CD4-positive, alpha-beta memory T cell (primary cell): ENCODE measurements at regions not wholly inside any gene's neighbourhood (a gene's known extent, or its start where the extent isn't known, plus 50 kb on each side); places are given as distances from the start of the nearest gene placed in this dataset.

Experiments used
- CTCF ChIA-PET: fragments of 350-600 bp; sonication (Branson Sonifier 250); formaldehyde crosslinking; loops from one replicate; lab custom pipeline; 2021; ENCODE audit warnings: inconsistent platforms; ENCODE audit not compliant: partially characterized antibody; lab: Charles Lee
- POLR2A ChIA-PET: fragments of 350-600 bp; sonication (Branson Sonifier 250); formaldehyde crosslinking; loops from one replicate; lab custom pipeline; 2021; ENCODE audit not compliant: partially characterized antibody; lab: Charles Lee
- DNase-seq, 5 donors: peaks; one replicate each; pipeline versions ENCODE4 v3.0.0 to v3.0.0-alpha.2; 2020 to 2022; ENCODE audit warnings: mixed read lengths in 1 of 5
- H3K27ac ChIP-seq: one replicate; pipeline ENCODE4 v1.7.0; 2013; ENCODE audit warnings: low read depth, low read length
- H3K27me3 ChIP-seq: 2 replicates; pipeline ENCODE4 v1.7.0; 2013; ENCODE audit warnings: mild to moderate bottlenecking, low read length, moderate library complexity; ENCODE audit not compliant: insufficient read depth
- H3K36me3 ChIP-seq: 2 replicates; pipeline ENCODE4 v1.7.0; 2013; ENCODE audit warnings: mild to moderate bottlenecking, low read length, moderate library complexity; ENCODE audit not compliant: insufficient read depth
- H3K4me1 ChIP-seq: 2 replicates; pipeline ENCODE4 v1.7.0; 2013; ENCODE audit warnings: mild to moderate bottlenecking, low read length, moderate library complexity; ENCODE audit not compliant: insufficient read depth
- H3K4me3 ChIP-seq, 2 donors: one replicate each; pipeline ENCODE4 v1.7.0; 2013; ENCODE audit warnings: low read length in 2 of 2, mild to moderate bottlenecking in 1 of 2
- H3K9me3 ChIP-seq, 2 donors: one replicate each; pipeline ENCODE4 v1.7.0; 2013; ENCODE audit warnings: low read length in 2 of 2, control low read depth in 1 of 2; ENCODE audit not compliant: control insufficient read depth in 1 of 2
- H3K27ac Mint-ChIP-seq, 7 donors: one replicate each; pipeline ENCODE4 v1.8.0; 2020 to 2021; ENCODE audit warnings: mixed read lengths in 7 of 7, mild to moderate bottlenecking in 6 of 7, inconsistent platforms in 3 of 7, moderate library complexity in 3 of 7
- H3K27me3 Mint-ChIP-seq, 2 donors: one replicate each; pipeline ENCODE4 v1.8.0; 2020 to 2021; ENCODE audit warnings: mixed read lengths in 2 of 2
- H3K36me3 Mint-ChIP-seq, 2 donors: one replicate each; pipeline ENCODE4 v1.8.0; 2020 to 2021; ENCODE audit warnings: mixed read lengths in 2 of 2, inconsistent platforms in 1 of 2, mild to moderate bottlenecking in 1 of 2
- H3K4me1 Mint-ChIP-seq, 4 donors: one replicate each; pipeline ENCODE4 v1.8.0; 2020 to 2021; ENCODE audit warnings: mixed read lengths in 4 of 4, mild to moderate bottlenecking in 1 of 4
- H3K4me3 Mint-ChIP-seq, 8 donors: one replicate each; pipeline ENCODE4 v1.8.0; 2020 to 2021; ENCODE audit warnings: mixed read lengths in 8 of 8, mild to moderate bottlenecking in 7 of 8, moderate library complexity in 6 of 8, inconsistent platforms in 3 of 8
- H3K9me3 Mint-ChIP-seq, 8 donors: one replicate each; pipeline ENCODE4 v1.8.0; 2020 to 2021; ENCODE audit warnings: mixed read lengths in 8 of 8, mild to moderate bottlenecking in 5 of 8, inconsistent platforms in 3 of 8, moderate library complexity in 1 of 8
- intact Hi-C: fragments of 100-400 bp; cut with micrococcal nuclease; formaldehyde crosslinking; loops from one replicate; pipeline ENCODE4 v1.15.1; 2023

GRCh38 chr3:70607469-70607868 lies 295.0 kb upstream of the MDFIC2 start:
- no peaks in the 10 kb centered on the region for H3K9me3 ChIP-seq
- POLR2A ChIA-PET: no interaction called here
- H3K27me3 ChIP-seq: peaks cover 4% of the 10 kb centered on the region
- H3K9me3 Mint-ChIP-seq: peaks cover 0 to 1% (median 0%) of the 10 kb centered on the region in 8 donors
- CTCF ChIA-PET: no interaction called here
- no peaks in the 10 kb centered on the region for H3K4me1 ChIP-seq
- intact Hi-C loops: no loop called here
- no peaks in the 10 kb centered on the region for H3K4me1 Mint-ChIP-seq
- no peak overlapping the region for H3K27ac ChIP-seq
- H3K36me3 Mint-ChIP-seq: no peaks in the 10 kb centered on the region
- no peak overlapping the region for H3K4me3 Mint-ChIP-seq
- peaks cover 4 to 14% of the 10 kb centered on the region in 2 donors for H3K27me3 Mint-ChIP-seq
- no peaks in the 10 kb centered on the region for H3K36me3 ChIP-seq
- no peak overlapping the region for H3K27ac Mint-ChIP-seq
- no peak for DNase-seq
- H3K4me3 ChIP-seq: no peak overlapping the region

GRCh38 chr3:70606018-70606417 lies 293.6 kb upstream of the MDFIC2 start:
- H3K4me3 Mint-ChIP-seq: no peak overlapping the region
- H3K4me3 ChIP-seq: no peak overlapping the region
- peaks cover 3 to 18% of the 10 kb centered on the region in 2 donors for H3K27me3 Mint-ChIP-seq
- no peaks in the 10 kb centered on the region for H3K4me1 Mint-ChIP-seq
- no peak overlapping the region for H3K27ac Mint-ChIP-seq
- H3K36me3 Mint-ChIP-seq: no peaks in the 10 kb centered on the region
- H3K27ac ChIP-seq: no peak overlapping the region
- no peaks in the 10 kb centered on the region for H3K9me3 ChIP-seq
- ChIA-PET POLR2A (no interaction called here), CTCF (no interaction called here)
- no peak for DNase-seq
- intact Hi-C loops: no loop called here
- H3K36me3 ChIP-seq: no peaks in the 10 kb centered on the region
- no peaks in the 10 kb centered on the region for H3K9me3 Mint-ChIP-seq
- H3K27me3 ChIP-seq: peaks cover 4% of the 10 kb centered on the region
- H3K4me1 ChIP-seq: no peaks in the 10 kb centered on the region

- no peaks in the 10 kb centered on the region for H3K9me3 Mint-ChIP-seq
- ChIA-PET CTCF (no interaction called here), POLR2A (no interaction called here)
- H3K36me3 ChIP-seq: no peaks in the 10 kb centered on the region
- no peak overlapping the region for H3K27ac ChIP-seq
- H3K27me3 ChIP-seq: peaks cover 4% of the 10 kb centered on the region
- H3K27me3 Mint-ChIP-seq: peaks cover 6 to 22% of the 10 kb centered on the region in 2 donors
- H3K4me3 ChIP-seq: no peak overlapping the region
- no peak overlapping the region for H3K27ac Mint-ChIP-seq
- no peaks in the 10 kb centered on the region for H3K4me1 Mint-ChIP-seq
- no peak overlapping the region for H3K4me3 Mint-ChIP-seq
- no peaks in the 10 kb centered on the region for H3K36me3 Mint-ChIP-seq
- no peaks in the 10 kb centered on the region for H3K9me3 ChIP-seq
- intact Hi-C loops: no loop called here
- DNase-seq: peak in 1 of 5 donors; percentile 34
- H3K4me1 ChIP-seq: no peaks in the 10 kb centered on the region
Observed at GRCh38 chr3:70603103-70603502, 290.7 kb upstream of the MDFIC2 start.

GRCh38 chr3:70597312-70597711 lies 284.9 kb upstream of the MDFIC2 start:
- no peak overlapping the region for H3K27ac ChIP-seq
- ChIA-PET POLR2A (no interaction called here), CTCF (no interaction called here)
- Mint-ChIP-seq H3K27ac (no peak overlapping the region), H3K4me1 (no peaks in the 10 kb centered on the region), H3K9me3 (peaks cover 0 to 2% (median 0%) of the 10 kb centered on the region in 8 donors), H3K36me3 (no peaks in the 10 kb centered on the region), H3K27me3 (peaks cover 7 to 20% of the 10 kb centered on the region in 2 donors), H3K4me3 (no peak overlapping the region)
- no peaks in the 10 kb centered on the region for H3K36me3 ChIP-seq
- no peaks in the 10 kb centered on the region for H3K4me1 ChIP-seq
- no peaks in the 10 kb centered on the region for H3K27me3 ChIP-seq
- DNase-seq: no peak
- intact Hi-C loops: no loop called here
- no peaks in the 10 kb centered on the region for H3K9me3 ChIP-seq
- no peak overlapping the region for H3K4me3 ChIP-seq

- no peak overlapping the region for H3K4me3 ChIP-seq
- H3K27ac Mint-ChIP-seq: no peak overlapping the region
- no peaks in the 10 kb centered on the region for H3K36me3 ChIP-seq
- peaks cover 3 to 5% of the 10 kb centered on the region in 2 donors for H3K27me3 Mint-ChIP-seq
- H3K9me3 Mint-ChIP-seq: no peaks in the 10 kb centered on the region
- no peak for DNase-seq
- POLR2A ChIA-PET: no interaction called here
- CTCF ChIA-PET: no interaction called here
- no peaks in the 10 kb centered on the region for H3K27me3 ChIP-seq
- intact Hi-C loops: no loop called here
- H3K9me3 ChIP-seq: no peaks in the 10 kb centered on the region
- H3K4me1 Mint-ChIP-seq: no peaks in the 10 kb centered on the region
- no peak overlapping the region for H3K4me3 Mint-ChIP-seq
- H3K36me3 Mint-ChIP-seq: no peaks in the 10 kb centered on the region
- no peak overlapping the region for H3K27ac ChIP-seq
- no peaks in the 10 kb centered on the region for H3K4me1 ChIP-seq
Observed at GRCh38 chr3:70583682-70584081, 271.2 kb upstream of the MDFIC2 start.

GRCh38 chr3:70582803-70583202 lies 270.4 kb upstream of the MDFIC2 start:
- H3K27me3 Mint-ChIP-seq: peaks cover 7 to 11% of the 10 kb centered on the region in 2 donors
- intact Hi-C loops: no loop called here
- Histone ChIP-seq H3K4me1 (no peaks in the 10 kb centered on the region), H3K4me3 (no peak overlapping the region), H3K27ac (no peak overlapping the region), H3K27me3 (no peaks in the 10 kb centered on the region), H3K36me3 (no peaks in the 10 kb centered on the region), H3K9me3 (no peaks in the 10 kb centered on the region)
- no peak for DNase-seq
- H3K4me1 Mint-ChIP-seq: no peaks in the 10 kb centered on the region
- H3K27ac Mint-ChIP-seq: no peak overlapping the region
- H3K36me3 Mint-ChIP-seq: no peaks in the 10 kb centered on the region
- POLR2A ChIA-PET: no interaction called here
- CTCF ChIA-PET: no interaction called here
- H3K9me3 Mint-ChIP-seq: no peaks in the 10 kb centered on the region
- no peak overlapping the region for H3K4me3 Mint-ChIP-seq

GRCh38 chr3:70580021-70580420 lies 267.6 kb upstream of the MDFIC2 start:
- intact Hi-C loops: no loop called here
- H3K9me3 ChIP-seq: no peaks in the 10 kb centered on the region
- CTCF ChIA-PET: no interaction called here
- no peak for DNase-seq
- no peaks in the 10 kb centered on the region for H3K9me3 Mint-ChIP-seq
- no peak overlapping the region for H3K27ac Mint-ChIP-seq
- H3K4me1 Mint-ChIP-seq: no peaks in the 10 kb centered on the region
- H3K36me3 ChIP-seq: no peaks in the 10 kb centered on the region
- POLR2A ChIA-PET: no interaction called here
- no peaks in the 10 kb centered on the region for H3K27me3 ChIP-seq
- H3K4me3 Mint-ChIP-seq: no peak overlapping the region
- no peaks in the 10 kb centered on the region for H3K36me3 Mint-ChIP-seq
- H3K27ac ChIP-seq: no peak overlapping the region
- H3K4me3 ChIP-seq: no peak overlapping the region
- no peaks in the 10 kb centered on the region for H3K4me1 ChIP-seq
- H3K27me3 Mint-ChIP-seq: peaks cover 12 to 19% of the 10 kb centered on the region in 2 donors

- Histone ChIP-seq H3K27me3 (no peaks in the 10 kb centered on the region), H3K27ac (no peak overlapping the region), H3K4me1 (no peaks in the 10 kb centered on the region), H3K4me3 (no peak overlapping the region), H3K36me3 (no peaks in the 10 kb centered on the region), H3K9me3 (no peaks in the 10 kb centered on the region)
- no peaks in the 10 kb centered on the region for H3K36me3 Mint-ChIP-seq
- no peak for DNase-seq
- ChIA-PET POLR2A (no interaction called here), CTCF (no interaction called here)
- H3K9me3 Mint-ChIP-seq: peaks cover 0 to 4% (median 0%) of the 10 kb centered on the region in 8 donors
- H3K4me1 Mint-ChIP-seq: no peaks in the 10 kb centered on the region
- no peak overlapping the region for H3K27ac Mint-ChIP-seq
- H3K4me3 Mint-ChIP-seq: no peak overlapping the region
- intact Hi-C loops: no loop called here
- H3K27me3 Mint-ChIP-seq: peaks cover 11 to 14% of the 10 kb centered on the region in 2 donors
Observed at GRCh38 chr3:70571696-70572095, 259.3 kb upstream of the MDFIC2 start.
